Kidney (tissue), 13 donors: ENCODE measurements at regions not wholly inside any gene's neighbourhood (a gene's known extent, or its start where the extent isn't known, plus 50 kb on each side); places are given as distances from the start of the nearest gene placed in this dataset.

ENCODE experiments used
- DNase-seq, 5 donors: peaks; one replicate each; pipeline ENCODE4 v3.0.0-alpha.2; 2013 to 2020
- FAIRE-seq: peaks from 2 replicates; lab custom pipeline; 2012; peaks lifted over from hg19 to GRCh38; lab: Jason Lieb, UNC
- H3K27ac ChIP-seq, 2 donors: one replicate each; pipeline ENCODE4 v1.7.0; 2013; ENCODE audit warnings: low read depth in 2 of 2, low read length in 2 of 2, inconsistent platforms in 1 of 2
- H3K27me3 ChIP-seq: one replicate; pipeline ENCODE4 v1.7.1; 2013; ENCODE audit warnings: low read length, inconsistent platforms; ENCODE audit not compliant: control insufficient read depth, insufficient read depth
- H3K36me3 ChIP-seq, 3 donors: one replicate each; pipeline versions ENCODE4 v1.7.0 to v1.7.1; 2013; ENCODE audit warnings: low read length in 3 of 3, control low read depth in 1 of 3, inconsistent platforms in 1 of 3; ENCODE audit not compliant: insufficient read depth in 3 of 3, control insufficient read depth in 2 of 3
- H3K4me1 ChIP-seq, 3 donors: one replicate each; pipeline versions ENCODE4 v1.7.0 to v1.7.1; 2013; ENCODE audit warnings: low read length in 3 of 3, inconsistent platforms in 1 of 3, low read depth in 1 of 3; ENCODE audit not compliant: control insufficient read depth in 2 of 3, insufficient read depth in 2 of 3
- H3K4me3 ChIP-seq, 3 donors: one replicate each; pipeline versions ENCODE4 v1.7.0 to v1.8.1; 2013; ENCODE audit warnings: low read length in 3 of 3, control low read depth in 1 of 3, inconsistent platforms in 1 of 3
- H3K9ac ChIP-seq, 3 donors: one replicate each; pipeline versions ENCODE4 v1.7.0 to v1.7.1; 2013; ENCODE audit warnings: low read length in 3 of 3, control low read depth in 1 of 3, inconsistent platforms in 1 of 3
- H3K9me3 ChIP-seq, 3 donors: one replicate each; pipeline versions ENCODE4 v1.7.0 to v1.7.1; 2013; ENCODE audit warnings: low read length in 3 of 3, control low read depth in 1 of 3, inconsistent platforms in 1 of 3; ENCODE audit not compliant: control insufficient read depth in 2 of 3, insufficient read depth in 1 of 3
- intact Hi-C: fragments of 100-400 bp; cut with DNase I; formaldehyde crosslinking; loops from one replicate; pipeline ENCODE4 v1.11.1; 2022
- TF ChIP-seq, protein P1 (sequence below): IDR thresholded peaks from 3 replicates; pipeline ENCODE4 v1.5.1; 2012; ENCODE audit warnings: mild to moderate bottlenecking, moderate library complexity, borderline replicate concordance; ENCODE audit not compliant: insufficient read depth; ENCODE audit errors: extremely low read depth
- donor health status: control.
- donor health status: control.
- donor health status: control.
- donor health status: control.
- donor health status: control.
- donor health status: DM: yes; HTN: yes; CAD: no.
- donor health status: Normal renal cell carcinoma (clear cell type).

DNA sequence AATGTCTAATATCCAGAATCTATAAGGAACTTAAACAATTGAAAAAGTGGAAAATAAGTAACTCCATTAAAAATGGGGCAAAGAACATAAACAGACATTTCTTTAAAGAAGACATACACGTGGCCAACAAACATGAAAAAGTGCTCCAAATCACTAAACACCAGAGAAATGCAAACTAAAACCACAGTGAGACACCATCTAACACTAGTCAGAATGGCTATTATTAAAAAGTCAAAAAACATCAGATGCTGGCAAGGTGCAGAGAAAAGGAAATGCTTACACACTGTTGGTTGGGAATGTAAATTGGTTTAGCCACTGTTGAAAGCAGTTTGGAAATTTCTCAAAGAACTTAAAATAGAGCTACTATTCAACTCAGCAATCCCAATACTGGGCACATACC, 169.2 kb upstream of the MANEA start:
- no peaks in the 10 kb centered on the region for H3K27me3 ChIP-seq
- TF ChIP-seq, protein P1, sequence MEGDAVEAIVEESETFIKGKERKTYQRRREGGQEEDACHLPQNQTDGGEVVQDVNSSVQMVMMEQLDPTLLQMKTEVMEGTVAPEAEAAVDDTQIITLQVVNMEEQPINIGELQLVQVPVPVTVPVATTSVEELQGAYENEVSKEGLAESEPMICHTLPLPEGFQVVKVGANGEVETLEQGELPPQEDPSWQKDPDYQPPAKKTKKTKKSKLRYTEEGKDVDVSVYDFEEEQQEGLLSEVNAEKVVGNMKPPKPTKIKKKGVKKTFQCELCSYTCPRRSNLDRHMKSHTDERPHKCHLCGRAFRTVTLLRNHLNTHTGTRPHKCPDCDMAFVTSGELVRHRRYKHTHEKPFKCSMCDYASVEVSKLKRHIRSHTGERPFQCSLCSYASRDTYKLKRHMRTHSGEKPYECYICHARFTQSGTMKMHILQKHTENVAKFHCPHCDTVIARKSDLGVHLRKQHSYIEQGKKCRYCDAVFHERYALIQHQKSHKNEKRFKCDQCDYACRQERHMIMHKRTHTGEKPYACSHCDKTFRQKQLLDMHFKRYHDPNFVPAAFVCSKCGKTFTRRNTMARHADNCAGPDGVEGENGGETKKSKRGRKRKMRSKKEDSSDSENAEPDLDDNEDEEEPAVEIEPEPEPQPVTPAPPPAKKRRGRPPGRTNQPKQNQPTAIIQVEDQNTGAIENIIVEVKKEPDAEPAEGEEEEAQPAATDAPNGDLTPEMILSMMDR: no peak
- H3K4me1 ChIP-seq: no peaks in the 10 kb centered on the region
- DNase-seq (no peak), FAIRE-seq (no peak)
- intact Hi-C loops: no loop called here
- no peaks in the 10 kb centered on the region for H3K9me3 ChIP-seq
- no peaks in the 10 kb centered on the region for H3K36me3 ChIP-seq
- H3K4me3 ChIP-seq: no peak overlapping the region
- no peak overlapping the region for H3K9ac ChIP-seq
- H3K27ac ChIP-seq: no peak overlapping the region

DNA sequence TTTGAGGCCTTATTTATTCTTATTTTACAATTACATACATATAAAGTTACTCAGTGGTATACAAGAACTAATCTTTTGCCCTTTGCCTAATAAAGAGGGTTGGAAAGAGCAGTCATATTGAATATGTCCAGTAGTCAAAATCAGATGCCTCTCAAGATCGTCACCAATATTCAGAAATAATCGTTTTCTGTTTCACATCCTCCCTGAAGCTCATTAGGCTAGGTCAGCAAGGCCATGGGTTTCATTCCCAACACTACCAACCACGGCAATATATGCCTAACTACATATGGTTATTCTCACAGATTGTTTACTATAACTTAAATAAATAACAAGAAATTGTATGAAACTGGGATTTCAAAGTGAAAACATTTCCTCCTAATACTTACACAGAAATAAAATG, 167.2 kb upstream of the MANEA start:
- FAIRE-seq (no peak), DNase-seq (no peak)
- TF ChIP-seq, protein P1: no peak
- H3K9me3 ChIP-seq: no peaks in the 10 kb centered on the region
- no peaks in the 10 kb centered on the region for H3K27me3 ChIP-seq
- no peaks in the 10 kb centered on the region for H3K36me3 ChIP-seq
- intact Hi-C loops: no loop called here
- no peaks in the 10 kb centered on the region for H3K4me1 ChIP-seq
- H3K27ac ChIP-seq: no peak overlapping the region
- no peak overlapping the region for H3K4me3 ChIP-seq
- no peak overlapping the region for H3K9ac ChIP-seq

DNA sequence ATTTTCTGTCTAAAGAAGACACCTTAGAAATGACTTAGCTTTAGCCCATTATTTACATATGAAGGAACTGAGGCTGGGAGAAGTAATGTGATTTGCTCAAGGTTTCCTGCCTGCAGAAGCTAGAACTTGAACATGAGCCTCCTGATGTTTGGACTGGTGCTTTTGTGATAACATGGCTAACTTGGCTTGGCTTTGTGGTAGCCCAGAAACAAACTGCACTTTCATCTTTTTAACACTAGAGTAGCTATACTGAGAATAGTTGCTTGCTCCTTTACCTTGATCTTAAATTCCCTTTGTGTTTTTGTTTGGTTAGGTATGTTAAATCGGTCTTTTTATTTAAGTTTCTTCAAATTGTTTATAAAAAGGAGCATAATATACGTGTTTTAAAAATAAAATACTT, 163.5 kb upstream of the MANEA start:
- Histone ChIP-seq H3K36me3 (no peaks in the 10 kb centered on the region), H3K27ac (no peak overlapping the region), H3K9me3 (no peaks in the 10 kb centered on the region), H3K4me1 (no peaks in the 10 kb centered on the region), H3K27me3 (no peaks in the 10 kb centered on the region), H3K4me3 (no peak overlapping the region), H3K9ac (no peak overlapping the region)
- intact Hi-C loops: no loop called here
- TF ChIP-seq, protein P1: no peak
- no peak for FAIRE-seq
- no peak for DNase-seq

DNA sequence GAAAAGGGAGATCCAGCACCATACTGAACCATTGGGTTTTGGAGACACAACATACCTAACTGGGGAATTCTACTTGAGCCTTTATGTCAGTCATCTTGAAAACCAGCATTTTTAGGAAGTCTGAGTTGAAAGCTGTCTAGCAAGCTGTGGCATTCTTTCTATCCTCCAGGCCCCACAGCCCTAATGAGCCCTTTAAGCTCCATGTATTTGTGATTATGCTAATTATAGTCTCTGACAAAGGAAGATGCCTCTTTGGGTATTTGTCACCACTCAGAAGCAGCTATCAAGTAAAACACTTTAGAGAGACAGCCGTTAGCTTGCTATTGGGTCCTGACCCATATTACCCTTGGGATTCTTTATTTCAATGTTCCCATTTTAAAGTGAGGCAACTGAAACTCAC, 159.5 kb upstream of the MANEA start:
- no peak for DNase-seq
- H3K27ac ChIP-seq: no peak overlapping the region
- FAIRE-seq: no peak
- intact Hi-C loops: no loop called here
- no peaks in the 10 kb centered on the region for H3K9me3 ChIP-seq
- no peak overlapping the region for H3K4me3 ChIP-seq
- TF ChIP-seq, protein P1: no peak
- no peak overlapping the region for H3K9ac ChIP-seq
- no peaks in the 10 kb centered on the region for H3K27me3 ChIP-seq
- no peaks in the 10 kb centered on the region for H3K4me1 ChIP-seq
- H3K36me3 ChIP-seq: no peaks in the 10 kb centered on the region
